Panc1 (cell line): ENCODE measurements at regions not wholly inside any gene's neighbourhood (a gene's known extent, or its start where the extent isn't known, plus 50 kb on each side); places are given as distances from the start of the nearest gene placed in this dataset.
"Not testable (repeated sequence)": the region's sequence is repeated elsewhere in the genome, so short reads cannot be mapped to it uniquely, and the experiment has no call there.

Experiments used
- ATAC-seq: fragments of 200-7000 bp; cut with Tn5 transposase; 2 replicates; pipeline ENCODE4 v1.9.1; 2020; ENCODE audit warnings: mild to moderate bottlenecking, moderate library complexity
- BruUV-seq: library from RNA; stranded (reverse); fragments of 400-500 nt; replicated peaks from 2 replicates; lab custom pipeline; 2021; lab: Mats Ljungman, UMichigan
- CTCF ChIA-PET: fragments of 300-600 bp; sonication (Branson Sonifier 250); formaldehyde crosslinking; loops from one replicate; lab custom pipeline; 2022; ENCODE audit warnings: antibody characterized with exemption; lab: Charles Lee
- POLR2A ChIA-PET: fragments of 300-600 bp; sonication (Branson Sonifier 250); formaldehyde crosslinking; loops from one replicate; lab custom pipeline; 2022; ENCODE audit warnings: antibody characterized with exemption; lab: Charles Lee
- DNase-seq: peaks from one replicate; pipeline ENCODE4 v3.0.0-alpha.2; 2010; ENCODE audit warnings: low read depth, low spot score
- H3K27ac ChIP-seq: 2 replicates; pipeline ENCODE4 v1.5.1; 2011; ENCODE audit warnings: mild to moderate bottlenecking, low read length, inconsistent platforms
- H3K27me3 ChIP-seq: fragments of 200-500 bp; sonication (Bioruptor generic); 2 replicates; pipeline ENCODE4 v1.6.0; 2014; ENCODE audit warnings: low read length, inconsistent platforms; ENCODE audit not compliant: control insufficient read depth, insufficient read depth
- H3K36me3 ChIP-seq: fragments of 200-500 bp; sonication (Bioruptor generic); 2 replicates; pipeline ENCODE4 v1.5.1; 2014; ENCODE audit warnings: inconsistent platforms, mild to moderate bottlenecking, low read length, moderate library complexity; ENCODE audit not compliant: control insufficient read depth, insufficient read depth
- H3K4me1 ChIP-seq: 2 replicates; pipeline ENCODE4 v1.5.1; 2011; ENCODE audit warnings: inconsistent platforms, mild to moderate bottlenecking, low read length, moderate library complexity; ENCODE audit not compliant: control insufficient read depth, insufficient read depth
- H3K4me3 ChIP-seq, 2 experiments: 2 replicates each; pipeline ENCODE4 v1.5.1; 2011 to 2012; ENCODE audit warnings: low read depth in 2 of 2, low read length in 2 of 2, mild to moderate bottlenecking in 2 of 2, inconsistent platforms in 1 of 2, moderate library complexity in 1 of 2
- H3K9me3 ChIP-seq: fragments of 200-500 bp; sonication (Bioruptor generic); 2 replicates; pipeline ENCODE4 v1.5.1; 2014; ENCODE audit warnings: low read depth, mild to moderate bottlenecking, inconsistent platforms, low read length, moderate library complexity; ENCODE audit not compliant: control insufficient read depth, insufficient read depth
- CTCF ChIP-seq: fragments of 450-650 bp; IDR thresholded peaks from 2 replicates; pipeline ENCODE4 v1.5.1; 2017; ENCODE audit warnings: mild to moderate bottlenecking
- POLR2AphosphoS5 ChIP-seq: IDR thresholded peaks from 2 replicates; pipeline ENCODE4 v1.6.1; 2012; ENCODE audit warnings: mild to moderate bottlenecking, low read depth, low read length, moderate library complexity
- SIN3A ChIP-seq: IDR thresholded peaks from 2 replicates; pipeline ENCODE4 v1.6.1; 2012; ENCODE audit warnings: low read depth, mild to moderate bottlenecking, low read length, moderate library complexity, borderline replicate concordance; ENCODE audit not compliant: insufficient read depth
- TCF7L2 ChIP-seq: IDR thresholded peaks from 2 replicates; pipeline ENCODE4 v1.6.1; 2011; ENCODE audit warnings: mild to moderate bottlenecking, low read depth, low read length, inconsistent platforms
- in situ Hi-C: cut with HindIII; loops from 2 replicates; pipeline ENCODE4 v1.10.0; 2016; ENCODE audit warnings: low sequenced_read_pairs, low pct_unique_long_range_greater_than_20kb
- intact Hi-C: fragments of 100-400 bp; cut with micrococcal nuclease; formaldehyde crosslinking; loops from one replicate; pipeline ENCODE4 v1.10.0; 2022; ENCODE audit not compliant: unreplicated experiment
- TF ChIP-seq, protein P1 (sequence below), 2 experiments: IDR thresholded peaks; 2 replicates each; pipeline ENCODE4 v1.6.1; 2011 to 2012; ENCODE audit warnings: low read depth in 2 of 2, control low read depth in 1 of 2, low read length in 1 of 2, mild to moderate bottlenecking in 1 of 2, moderate library complexity in 1 of 2; ENCODE audit not compliant: insufficient read depth in 1 of 2

DNA sequence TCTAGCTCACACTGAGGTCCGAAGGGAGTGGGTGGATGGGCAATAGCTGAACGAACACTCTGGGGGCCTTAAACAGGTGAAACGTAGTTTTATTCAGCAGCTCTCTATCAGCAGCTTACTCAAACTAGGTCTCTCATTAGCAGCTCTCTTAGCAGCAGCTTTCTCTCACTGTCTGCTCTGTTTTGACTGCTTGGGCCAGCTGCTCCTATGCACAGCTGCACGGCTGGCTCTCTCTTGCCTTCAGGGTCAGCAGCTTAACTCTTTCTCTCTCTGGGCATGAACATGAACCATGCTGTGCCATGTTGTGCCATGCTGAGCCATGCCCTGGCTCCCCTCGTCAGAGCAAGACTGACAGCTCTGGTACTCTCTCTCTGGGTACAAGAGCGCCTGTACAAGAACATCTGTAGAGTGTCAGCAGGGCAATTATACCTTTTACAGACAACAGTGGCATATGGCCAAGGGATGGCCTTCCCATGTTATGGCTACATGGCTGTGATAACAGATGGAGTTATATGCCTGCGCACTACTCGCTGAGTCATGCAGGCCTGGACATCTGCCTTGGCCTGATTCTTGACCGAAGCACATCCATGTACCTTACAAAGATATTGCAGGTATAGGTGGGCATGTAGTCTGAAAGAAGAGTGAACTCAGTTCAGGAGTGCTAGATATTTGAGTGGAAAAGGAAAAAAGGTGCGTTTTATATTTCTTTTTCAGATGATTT, 152.4 kb downstream of the LEPR start:
- POLR2A ChIA-PET, result no interaction called here
- H3K27me3 ChIP-seq, result no peaks in the 10 kb centered on the region
- DNase-seq (no peak), ATAC-seq (no peak)
- no TSS peak for BruUV-seq
- H3K9me3 ChIP-seq, result no peaks in the 10 kb centered on the region
- in situ Hi-C loops, result no loop called here
- H3K27ac ChIP-seq, result no peak overlapping the region
- no peaks in the 10 kb centered on the region for H3K4me1 ChIP-seq
- no peak overlapping the region for H3K4me3 ChIP-seq
- intact Hi-C loops, result no loop called here
- TF ChIP-seq POLR2AphosphoS5, result no peak
- TF ChIP-seq, protein P1, sequence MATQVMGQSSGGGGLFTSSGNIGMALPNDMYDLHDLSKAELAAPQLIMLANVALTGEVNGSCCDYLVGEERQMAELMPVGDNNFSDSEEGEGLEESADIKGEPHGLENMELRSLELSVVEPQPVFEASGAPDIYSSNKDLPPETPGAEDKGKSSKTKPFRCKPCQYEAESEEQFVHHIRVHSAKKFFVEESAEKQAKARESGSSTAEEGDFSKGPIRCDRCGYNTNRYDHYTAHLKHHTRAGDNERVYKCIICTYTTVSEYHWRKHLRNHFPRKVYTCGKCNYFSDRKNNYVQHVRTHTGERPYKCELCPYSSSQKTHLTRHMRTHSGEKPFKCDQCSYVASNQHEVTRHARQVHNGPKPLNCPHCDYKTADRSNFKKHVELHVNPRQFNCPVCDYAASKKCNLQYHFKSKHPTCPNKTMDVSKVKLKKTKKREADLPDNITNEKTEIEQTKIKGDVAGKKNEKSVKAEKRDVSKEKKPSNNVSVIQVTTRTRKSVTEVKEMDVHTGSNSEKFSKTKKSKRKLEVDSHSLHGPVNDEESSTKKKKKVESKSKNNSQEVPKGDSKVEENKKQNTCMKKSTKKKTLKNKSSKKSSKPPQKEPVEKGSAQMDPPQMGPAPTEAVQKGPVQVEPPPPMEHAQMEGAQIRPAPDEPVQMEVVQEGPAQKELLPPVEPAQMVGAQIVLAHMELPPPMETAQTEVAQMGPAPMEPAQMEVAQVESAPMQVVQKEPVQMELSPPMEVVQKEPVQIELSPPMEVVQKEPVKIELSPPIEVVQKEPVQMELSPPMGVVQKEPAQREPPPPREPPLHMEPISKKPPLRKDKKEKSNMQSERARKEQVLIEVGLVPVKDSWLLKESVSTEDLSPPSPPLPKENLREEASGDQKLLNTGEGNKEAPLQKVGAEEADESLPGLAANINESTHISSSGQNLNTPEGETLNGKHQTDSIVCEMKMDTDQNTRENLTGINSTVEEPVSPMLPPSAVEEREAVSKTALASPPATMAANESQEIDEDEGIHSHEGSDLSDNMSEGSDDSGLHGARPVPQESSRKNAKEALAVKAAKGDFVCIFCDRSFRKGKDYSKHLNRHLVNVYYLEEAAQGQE (IDR thresholded peaks at IDR 0.05; ENCODE audit: insufficient read depth in 1 of 2, low read depth in 2 of 2, low read length in 1 of 2), result no peak
- TF ChIP-seq CTCF, result no peak
- TF ChIP-seq TCF7L2, result no peak
- TF ChIP-seq SIN3A, result no peak
- no peaks in the 10 kb centered on the region for H3K36me3 ChIP-seq
- CTCF ChIA-PET, result no interaction called here

DNA sequence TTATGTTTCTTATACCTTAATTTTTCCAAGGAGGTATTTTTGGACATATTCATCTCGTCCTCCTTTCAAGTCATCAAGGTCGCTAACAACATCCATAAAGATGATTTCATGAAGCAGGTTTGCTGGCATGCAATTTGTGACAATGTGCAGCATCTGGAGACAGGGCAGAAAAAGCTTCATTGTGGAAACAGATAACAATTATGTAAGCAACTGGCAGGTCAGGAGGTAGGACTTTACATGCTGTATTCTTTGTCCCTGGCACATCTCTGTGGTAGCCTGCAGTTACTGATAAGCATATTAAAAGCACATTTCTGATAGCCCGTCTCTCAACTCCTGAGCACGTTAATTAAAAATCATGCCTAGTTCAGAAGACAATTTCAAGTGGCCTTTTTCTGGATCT, 156.8 kb downstream of the LEPR start:
- BruUV-seq, result no TSS peak
- ChIA-PET POLR2A (no interaction called here), CTCF (no interaction called here)
- no peaks in the 10 kb centered on the region for H3K36me3 ChIP-seq
- TF ChIP-seq CTCF, result no peak
- TF ChIP-seq TCF7L2, result no peak
- TF ChIP-seq POLR2AphosphoS5, result no peak
- TF ChIP-seq, protein P1 (IDR thresholded peaks at IDR 0.05; ENCODE audit: insufficient read depth in 1 of 2, low read depth in 2 of 2, low read length in 1 of 2), result no peak
- no peak for TF ChIP-seq SIN3A
- no peak for DNase-seq
- H3K4me1 ChIP-seq, result no peaks in the 10 kb centered on the region
- no peak for ATAC-seq
- intact Hi-C loops (no loop called here), in situ Hi-C loops (no loop called here)
- H3K4me3 ChIP-seq, result no peak overlapping the region
- H3K27me3 ChIP-seq, result no peaks in the 10 kb centered on the region
- H3K9me3 ChIP-seq, result no peaks in the 10 kb centered on the region
- H3K27ac ChIP-seq, result no peak overlapping the region

- H3K4me1 ChIP-seq, ATAC-seq, CTCF ChIA-PET, H3K4me3 ChIP-seq, H3K27me3 ChIP-seq, H3K27ac ChIP-seq, in situ Hi-C loops, DNase-seq, intact Hi-C loops, H3K36me3 ChIP-seq, POLR2A ChIA-PET, BruUV-seq, H3K9me3 ChIP-seq: not testable (repeated sequence)
Observed at GRCh38 chr1:65577982-65578381, 157.5 kb downstream of the LEPR start.
